Gastrocnemius medialis (tissue), 4 donors: ENCODE measurements at regions not wholly inside any gene's neighbourhood (a gene's known extent, or its start where the extent isn't known, plus 50 kb on each side); places are given as distances from the start of the nearest gene placed in this dataset.

Experiments used
- CTCF ChIP-seq, 5 experiments: fragments of 450-650 bp in 3 of 5; fragments of 200-600 bp in 2 of 5; sonication (generic) in 2 of 5; IDR thresholded peaks in 4 of 5; conservative IDR thresholded peaks in 1 of 5; 1 replicate in 4 of 5; 2 replicates in 1 of 5; pipeline ENCODE4 v1.5.1; 2016 to 2019; ENCODE audit warnings: antibody characterized with exemption in 5 of 5, mild to moderate bottlenecking in 3 of 5, moderate library complexity in 3 of 5
- POLR2A ChIP-seq, 2 donors: fragments of 450-650 bp; IDR thresholded peaks; one replicate each; pipeline ENCODE4 v1.6.1; 2017; ENCODE audit warnings: antibody characterized with exemption in 2 of 2, mild to moderate bottlenecking in 2 of 2, moderate library complexity in 2 of 2

- no peak for TF ChIP-seq CTCF (IDR thresholded peaks at IDR 0.05 in 4 of 5, conservative IDR thresholded peaks at IDR 0.05 in 1 of 5)
- TF ChIP-seq POLR2A (IDR thresholded peaks at IDR 0.05): no peak
Measured at GRCh38 chr11:31936312-31936711, 125.2 kb upstream of the PAX6 start.
